HG02943 (cell line): ENCODE measurements at regions not wholly inside any gene's neighbourhood (a gene's known extent, or its start where the extent isn't known, plus 50 kb on each side); places are given as distances from the start of the nearest gene placed in this dataset.
"Not testable (repeated sequence)": the region's sequence is repeated elsewhere in the genome, so short reads cannot be mapped to it uniquely, and the experiment has no call there.

ENCODE experiments used
- ATAC-seq: cut with Tn5 transposase; IDR thresholded peaks from one replicate; pipeline ENCODE4 v1.9.1; 2021; ENCODE audit warnings: mild to moderate bottlenecking, low read depth, moderate library complexity; ENCODE audit not compliant: unreplicated experiment

DNA sequence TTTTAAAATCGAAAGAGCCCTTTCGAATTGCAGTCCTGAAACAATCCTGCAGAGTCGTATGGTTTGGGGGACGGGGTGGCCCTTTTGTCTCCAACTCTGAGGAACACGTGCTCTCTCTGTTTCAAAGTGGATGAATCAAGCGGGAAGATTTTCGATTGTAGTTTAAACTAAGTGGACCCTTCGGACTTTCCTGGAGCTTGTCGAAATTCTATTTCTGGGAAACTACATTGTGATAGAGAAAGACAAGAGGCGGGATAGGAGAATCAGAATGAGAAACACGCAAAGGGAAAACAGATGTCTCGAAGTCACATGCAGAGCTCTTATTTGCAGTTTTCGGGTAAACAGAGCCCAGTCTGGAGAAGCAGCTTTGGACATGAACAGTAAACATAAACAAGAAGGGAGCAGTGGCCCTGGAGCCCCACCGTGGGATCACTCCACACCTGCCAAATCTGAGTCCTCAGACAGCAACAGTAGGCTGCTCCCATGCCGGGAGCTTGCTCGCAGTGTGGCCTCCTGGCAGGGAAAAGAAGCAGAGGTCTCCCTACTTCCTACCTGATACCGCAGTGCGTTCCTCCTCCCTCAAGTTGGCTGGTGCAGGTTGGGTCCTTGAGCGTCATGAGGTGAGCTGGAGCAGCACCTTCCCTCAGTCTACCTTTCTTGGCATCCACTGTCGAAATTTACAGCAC, 202.4 kb downstream of the SLC4A3 start:
- ATAC-seq = no peak

DNA sequence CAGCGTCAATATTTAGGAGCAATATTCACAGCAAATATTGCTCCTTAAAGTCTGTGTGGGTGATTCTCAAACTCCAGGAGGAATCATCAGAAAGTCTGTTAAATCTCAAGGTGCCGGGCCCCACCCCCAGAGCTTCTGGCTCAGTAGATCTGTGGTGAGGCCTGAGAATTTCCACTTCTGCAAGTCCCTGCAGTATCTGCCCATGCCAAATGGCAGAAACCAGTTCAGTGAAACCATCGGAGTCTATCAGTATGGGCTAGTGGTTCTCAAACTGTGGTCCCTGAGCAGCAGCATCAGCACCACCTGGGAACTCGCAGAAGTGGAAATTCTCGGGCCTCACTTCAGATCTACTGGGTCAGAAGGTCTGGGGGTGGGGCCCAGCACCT, 202.9 kb downstream of the SLC4A3 start:
- no peak for ATAC-seq

DNA sequence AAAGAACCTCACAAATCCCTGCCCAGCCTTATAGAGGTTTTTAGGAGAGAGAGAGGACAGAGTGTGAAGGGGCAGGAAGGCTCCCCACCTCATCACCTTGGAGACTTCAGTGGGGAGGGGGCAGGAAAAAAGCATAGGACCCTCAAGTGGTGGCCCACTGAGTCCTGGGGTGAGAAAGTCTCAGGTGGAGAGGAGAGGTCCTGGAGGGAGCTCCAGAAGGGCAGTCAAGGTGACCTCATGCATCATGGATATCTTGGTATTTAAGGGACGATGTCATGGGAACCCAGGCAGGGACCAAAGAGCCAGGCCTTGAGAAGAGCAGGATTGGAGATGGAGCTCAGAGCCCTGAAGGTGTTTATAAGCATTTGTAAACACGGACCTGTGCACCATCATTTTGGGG, 204.5 kb downstream of the SLC4A3 start:
- no peak for ATAC-seq

DNA sequence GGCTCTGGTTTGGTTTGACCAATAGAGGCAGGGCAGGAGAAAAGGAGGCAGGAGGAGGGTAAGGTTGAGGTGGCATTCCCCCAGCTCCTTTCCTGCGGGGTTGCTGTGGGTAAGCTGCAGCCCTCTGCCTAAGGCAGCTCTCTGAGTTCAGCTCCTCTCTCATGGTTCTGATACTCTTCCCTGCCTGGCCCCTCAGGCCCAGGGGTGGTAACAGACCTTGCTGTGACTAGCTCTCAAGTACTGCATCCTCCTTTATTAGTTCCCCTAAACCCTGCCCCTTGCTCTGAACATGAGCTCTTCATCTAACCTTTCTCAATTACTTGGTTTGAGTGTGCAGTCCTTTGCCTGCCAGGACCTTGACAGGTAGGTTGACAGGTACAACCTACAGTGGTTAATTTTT, 205.5 kb downstream of the SLC4A3 start:
- ATAC-seq = no peak

DNA sequence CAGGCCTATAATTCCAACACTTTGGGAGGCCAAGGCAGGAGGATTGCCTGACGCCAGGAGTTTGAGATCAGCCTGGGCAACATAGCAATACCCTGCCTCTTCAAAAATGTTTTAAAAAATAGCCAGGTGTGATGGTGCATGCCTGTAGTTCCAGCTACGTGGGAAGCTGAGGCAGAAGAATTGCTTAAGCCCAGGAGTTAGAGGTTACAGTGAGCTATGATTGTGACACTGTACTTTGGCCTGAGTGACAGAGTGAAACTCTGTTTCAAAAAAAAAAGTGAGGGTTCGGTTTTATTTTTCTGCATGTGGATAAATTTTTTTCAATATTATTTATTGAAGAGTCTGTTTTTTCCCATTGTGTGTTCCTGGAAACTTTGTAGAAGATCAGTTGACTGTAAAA, 208.1 kb downstream of the SLC4A3 start:
- no peak for ATAC-seq

DNA sequence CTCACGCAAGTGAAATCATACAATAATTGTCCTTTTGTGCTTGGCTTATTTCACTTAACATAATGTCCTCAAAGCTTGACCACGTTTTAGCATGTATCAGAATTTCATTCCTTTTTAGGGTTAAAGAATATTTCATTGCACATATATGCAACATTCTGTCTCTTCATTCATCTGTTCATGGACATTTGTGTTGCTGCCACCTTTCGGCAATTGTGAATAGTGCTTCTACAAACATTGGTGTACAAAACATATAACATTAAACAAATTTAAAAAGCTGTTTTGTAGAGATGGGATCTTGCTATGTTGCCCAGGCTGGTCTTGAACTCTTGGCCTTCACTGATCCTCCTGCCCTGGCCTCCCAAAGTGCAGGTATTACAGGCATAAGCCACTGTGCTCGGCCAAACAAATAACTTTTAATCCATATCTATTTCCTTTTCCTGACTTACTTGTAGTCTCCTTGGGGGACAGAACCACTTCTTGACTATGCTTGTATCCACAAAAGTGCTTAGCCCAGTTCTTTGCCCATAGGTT, 209.3 kb downstream of the SLC4A3 start:
- ATAC-seq = no peak

DNA sequence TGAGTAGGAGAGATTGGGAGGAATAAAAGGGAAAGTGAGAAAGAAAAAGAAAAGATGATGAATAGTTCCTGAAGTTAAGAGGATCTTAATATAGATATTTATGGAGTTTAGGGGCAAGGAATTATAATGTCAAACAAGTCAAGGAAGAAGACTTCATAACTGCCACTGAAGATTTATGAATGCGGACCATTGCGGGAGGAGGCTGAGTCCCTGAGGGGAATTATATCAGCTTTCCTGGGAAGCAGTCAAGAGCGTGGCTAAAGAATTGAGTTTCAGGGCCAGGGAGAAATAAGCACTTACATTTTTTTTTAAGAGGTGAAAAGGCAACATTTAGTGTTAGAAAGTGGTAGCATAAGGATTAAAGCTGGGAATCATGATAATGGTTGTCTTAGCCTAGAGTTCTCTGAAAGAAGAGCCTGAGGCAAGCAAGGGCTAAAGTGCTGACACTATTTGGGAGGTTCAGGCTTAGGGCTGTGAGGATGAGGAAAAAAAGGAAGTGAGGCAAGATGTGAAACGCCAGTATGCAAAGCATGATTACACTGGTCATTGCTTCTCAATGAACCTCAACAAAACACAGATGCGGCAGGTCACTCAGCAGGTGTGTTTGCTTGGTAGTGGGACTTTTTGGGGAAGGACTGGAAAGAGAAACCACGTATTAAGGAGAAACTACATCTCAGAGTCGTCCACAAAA, 217.1 kb downstream of the SLC4A3 start:
- peak; percentile 90 for ATAC-seq

DNA sequence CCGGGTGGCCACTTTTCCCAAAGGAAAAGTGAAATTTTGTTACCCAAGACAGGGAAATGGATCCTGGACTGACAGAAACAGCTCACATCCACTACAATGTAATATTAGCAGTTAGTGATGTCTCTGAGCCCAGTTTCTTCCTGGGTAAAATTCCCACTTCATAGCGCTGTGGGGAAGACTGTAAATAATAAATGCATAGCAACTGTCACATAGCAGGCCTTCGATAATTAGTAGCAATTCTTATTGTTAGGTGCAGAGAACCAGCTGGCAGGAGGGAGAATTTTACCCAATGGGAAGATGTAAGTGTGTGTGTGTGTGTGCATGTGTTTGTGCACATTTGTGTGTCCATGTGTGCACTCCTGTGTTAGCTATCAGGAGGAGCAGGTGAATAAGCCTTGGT, 221.5 kb downstream of the SLC4A3 start:
- ATAC-seq = no peak

DNA sequence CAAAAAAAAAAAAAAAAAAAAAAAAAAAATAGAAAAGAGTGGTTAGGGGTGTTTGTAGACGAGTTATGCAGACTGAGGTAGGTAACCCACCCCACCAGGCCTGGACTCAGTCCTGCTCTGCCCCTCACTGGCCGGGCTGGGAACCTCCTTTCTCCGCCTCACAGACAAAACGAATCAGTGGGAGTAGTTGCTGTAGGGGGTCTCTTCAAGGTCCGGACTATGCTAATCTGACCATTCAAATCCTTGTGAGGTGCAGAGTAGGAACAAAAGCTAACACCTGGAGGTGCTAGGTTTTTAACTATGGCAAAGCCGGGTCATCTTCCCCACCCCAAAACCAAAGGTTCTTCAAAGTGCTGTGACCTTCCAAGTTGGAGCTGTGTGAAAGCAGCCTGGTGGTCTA, 223.7 kb downstream of the SLC4A3 start:
- ATAC-seq = no peak

DNA sequence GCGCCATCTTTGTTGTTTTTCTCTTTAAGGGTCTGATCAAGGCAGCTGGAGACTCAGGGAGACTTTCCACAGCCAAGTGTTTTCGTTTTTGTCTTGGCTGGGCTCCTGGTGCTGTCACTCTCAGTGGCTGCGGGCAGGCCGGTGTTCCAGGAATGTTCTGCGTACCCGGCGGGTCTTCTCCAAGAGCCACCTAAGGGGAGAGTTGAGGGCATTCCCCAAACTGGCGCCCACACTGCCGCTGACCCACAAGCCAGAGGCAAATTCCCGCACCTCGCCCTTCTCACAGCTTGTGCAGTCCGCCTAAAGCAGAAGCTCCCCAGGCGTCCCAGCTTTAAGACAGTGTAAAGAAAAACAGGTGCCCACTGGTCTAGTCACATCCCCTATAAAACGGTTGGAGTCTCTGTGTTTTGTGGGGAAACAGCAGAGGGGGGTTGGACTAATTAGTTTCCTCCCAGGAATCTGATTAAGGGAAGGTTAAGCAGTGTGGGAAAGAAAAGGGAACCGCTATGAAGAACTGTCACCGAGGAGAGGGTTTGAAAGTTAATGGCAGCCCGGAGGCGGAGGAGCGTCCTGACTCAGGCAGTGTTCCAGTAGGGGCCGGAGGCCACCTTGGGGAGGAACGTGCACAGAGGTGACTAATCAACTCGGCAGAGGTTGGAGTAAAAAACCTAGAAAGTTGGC, 224.5 kb downstream of the SLC4A3 start:
- ATAC-seq = no peak

DNA sequence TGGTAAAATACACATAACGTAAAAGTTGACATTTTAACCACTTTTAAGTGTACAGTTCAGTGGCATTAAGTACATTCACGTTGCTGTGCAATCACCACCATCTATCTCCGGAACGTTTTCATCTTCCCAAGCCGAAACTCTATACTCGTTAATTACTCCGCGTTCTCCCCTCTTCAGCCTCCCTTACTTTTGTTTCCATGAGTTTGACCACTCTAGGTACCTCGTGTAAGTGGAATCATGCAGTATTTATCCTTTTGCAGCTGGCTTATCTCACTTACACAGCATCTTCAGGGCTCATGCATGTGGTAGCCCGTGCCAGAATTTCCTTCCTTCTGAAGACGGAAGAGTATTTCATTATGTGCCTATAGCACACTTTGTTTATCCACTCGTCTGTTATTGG, 225.2 kb downstream of the SLC4A3 start:
- no peak for ATAC-seq

DNA sequence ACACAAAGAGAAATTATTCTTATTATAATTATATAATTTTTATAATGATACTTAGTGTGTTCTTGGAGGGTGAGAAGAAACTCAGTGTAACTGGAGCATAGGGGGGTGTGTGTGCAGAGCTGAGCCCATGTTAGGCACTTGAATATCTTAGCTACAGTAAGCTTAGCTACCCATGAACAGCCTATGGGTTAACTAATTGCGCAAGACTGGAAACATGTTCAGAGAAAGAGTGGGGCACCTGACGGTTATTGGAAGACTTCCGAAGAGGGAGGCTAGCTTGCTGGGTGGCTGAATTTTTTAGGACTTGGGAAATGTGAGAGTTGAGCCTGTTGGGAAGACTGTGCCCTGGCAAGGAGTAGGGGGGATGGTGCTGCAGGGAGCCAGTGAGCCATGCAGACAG, 229.2 kb downstream of the SLC4A3 start:
- ATAC-seq = no peak

DNA sequence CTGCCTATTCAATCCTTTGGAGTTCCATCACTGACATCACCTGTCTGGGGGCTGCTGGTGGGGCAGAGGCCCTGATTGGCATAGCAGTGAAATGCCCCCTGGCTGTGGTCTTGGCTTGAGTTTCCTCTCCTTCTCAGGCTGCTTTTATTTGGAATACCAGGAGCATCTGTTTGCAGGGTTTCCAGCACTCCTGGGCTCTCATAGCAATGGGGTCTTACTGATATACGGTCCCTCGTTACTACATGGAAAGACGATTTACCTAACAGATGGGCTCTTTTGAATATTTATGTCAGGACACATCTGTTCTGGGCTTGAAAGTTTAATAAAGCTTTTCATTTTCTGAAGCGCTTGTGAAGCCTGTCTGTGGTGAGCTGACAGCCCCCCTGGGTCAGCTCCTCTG, 230.3 kb downstream of the SLC4A3 start:
- ATAC-seq = no peak

DNA sequence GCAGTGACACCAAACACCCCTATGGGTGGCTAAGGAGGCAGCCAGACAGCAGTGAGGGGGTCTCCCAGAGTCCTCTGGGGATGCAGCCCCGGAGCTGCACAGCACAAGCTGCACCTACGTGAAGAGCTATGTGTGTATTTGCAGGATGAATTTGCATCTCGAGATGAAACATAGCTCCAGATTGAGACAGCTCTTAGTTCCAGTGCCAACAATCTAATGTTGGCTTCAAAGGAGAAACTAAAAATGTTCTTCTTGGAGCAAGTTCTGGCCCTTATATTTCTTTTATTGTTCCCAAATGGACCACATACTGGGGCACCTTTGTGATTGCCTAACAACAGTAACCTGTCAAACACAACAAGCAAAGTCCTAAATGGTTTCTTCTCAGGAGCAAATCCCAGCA, 233.9 kb downstream of the SLC4A3 start:
- ATAC-seq = no peak

DNA sequence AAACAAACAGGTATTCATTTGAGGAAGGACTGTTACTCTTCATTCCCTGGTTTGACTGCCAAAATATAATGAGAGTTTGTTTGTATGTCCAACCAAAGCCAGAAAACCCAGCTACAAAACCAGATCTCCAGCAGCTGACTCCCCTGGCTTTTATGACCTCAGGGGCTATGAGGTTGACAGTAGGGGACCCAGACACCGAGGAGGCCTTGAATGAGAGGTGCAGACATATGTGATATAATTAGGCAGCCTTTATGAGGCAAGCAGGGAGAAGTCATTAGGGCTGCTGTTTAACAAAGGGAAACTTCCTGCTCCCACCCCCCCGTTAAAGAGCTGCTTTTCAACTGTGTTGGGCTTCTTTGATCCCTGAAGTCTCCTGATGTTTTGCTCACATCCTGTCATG, 236.7 kb downstream of the SLC4A3 start:
- ATAC-seq = no peak

DNA sequence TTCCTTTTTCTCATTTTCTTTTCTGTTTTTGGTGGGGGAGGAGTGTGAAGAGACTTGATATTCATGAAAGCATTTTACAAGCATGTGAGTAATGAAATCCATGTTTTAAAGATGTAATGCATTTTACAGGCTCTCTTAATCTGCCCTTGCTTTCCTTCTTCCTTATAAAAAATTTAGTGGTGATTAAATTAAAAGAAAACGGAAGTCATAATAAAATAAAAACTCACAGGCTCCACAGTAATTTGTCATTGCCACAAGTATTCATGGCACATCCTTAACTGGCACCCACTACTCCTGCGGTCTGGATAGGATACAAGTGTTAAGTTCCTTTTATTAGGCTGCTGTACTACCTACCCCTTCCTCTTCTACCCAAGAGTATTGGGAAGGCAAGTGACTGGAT, 241.2 kb downstream of the SLC4A3 start:
- ATAC-seq = no peak

DNA sequence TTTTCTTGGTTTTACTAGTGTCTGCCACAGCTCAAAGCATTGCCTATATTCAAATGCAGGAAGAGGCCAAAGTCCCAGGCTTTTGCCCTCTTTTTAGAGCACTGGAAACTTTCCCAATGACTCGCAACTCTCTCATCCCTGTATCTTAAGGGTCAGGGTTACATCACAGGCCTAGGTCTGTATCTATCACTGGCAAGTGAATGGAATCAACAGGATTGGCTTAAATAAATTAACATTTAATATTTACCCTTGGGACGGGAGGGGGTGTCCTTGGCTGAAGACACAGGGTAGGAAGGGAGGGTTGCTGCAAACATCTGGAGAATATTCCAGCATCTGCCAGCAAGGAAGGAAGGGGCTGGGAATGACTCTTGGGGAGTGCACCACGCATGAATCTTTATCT, 242.6 kb downstream of the SLC4A3 start:
- ATAC-seq = no peak

DNA sequence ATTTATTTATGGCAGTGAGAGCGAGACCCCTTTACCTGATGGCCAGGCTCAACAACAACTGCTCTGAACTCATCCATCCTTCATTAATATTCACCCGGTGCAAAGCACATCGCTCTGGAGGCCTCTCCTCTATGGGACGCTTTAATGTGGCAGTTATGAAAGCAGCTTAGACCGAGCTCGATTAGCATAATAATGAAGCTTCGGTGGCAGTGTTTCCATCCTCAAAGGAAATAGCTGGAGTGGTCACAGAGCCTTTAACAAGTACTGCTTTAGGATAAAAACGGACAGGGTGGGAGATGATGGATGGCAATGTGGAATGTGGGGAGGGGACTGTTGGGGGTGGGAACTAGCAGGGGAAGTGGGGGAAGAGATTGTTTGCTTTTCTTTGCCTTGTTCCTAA, 243.9 kb downstream of the SLC4A3 start:
- ATAC-seq = no peak

DNA sequence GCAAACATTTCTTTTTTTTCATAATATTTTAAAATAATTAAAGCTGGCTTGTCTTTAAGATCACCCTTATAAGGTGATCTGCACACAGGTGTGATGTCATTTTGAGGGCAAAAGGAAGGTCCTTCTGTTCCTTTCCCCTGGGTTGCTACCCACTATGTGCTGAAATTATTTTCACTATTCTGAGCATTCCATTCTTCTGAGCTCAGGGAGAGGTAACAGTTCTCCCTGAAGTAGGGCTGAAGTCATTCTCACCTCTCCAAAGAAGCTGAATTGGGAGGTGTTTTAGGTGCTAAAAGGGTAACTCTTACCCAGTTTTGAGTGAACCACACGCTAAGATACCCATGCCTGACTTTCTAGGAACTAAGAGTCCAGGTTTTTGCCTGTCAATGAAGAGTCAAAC, 247.6 kb downstream of the SLC4A3 start:
- no peak for ATAC-seq

DNA sequence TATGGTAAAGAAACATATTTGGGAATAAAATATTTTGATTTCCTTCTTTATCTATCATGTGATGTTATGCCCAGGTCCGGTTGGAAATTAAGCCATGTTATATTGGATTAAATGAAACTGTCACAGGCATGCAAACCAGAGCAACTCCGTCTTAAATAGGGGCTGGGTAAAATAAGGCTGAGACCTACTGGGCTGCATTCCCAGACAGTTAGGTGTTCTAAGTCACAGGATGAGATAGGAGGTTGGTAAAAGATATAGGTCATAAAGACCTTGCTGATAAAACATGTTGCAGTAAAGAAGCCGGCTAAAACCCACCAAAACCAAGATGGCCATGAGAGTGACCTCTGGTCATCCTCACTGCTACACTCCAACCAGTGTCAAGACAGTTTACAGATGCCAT, 248.6 kb downstream of the SLC4A3 start:
- not testable (repeated sequence) for ATAC-seq

DNA sequence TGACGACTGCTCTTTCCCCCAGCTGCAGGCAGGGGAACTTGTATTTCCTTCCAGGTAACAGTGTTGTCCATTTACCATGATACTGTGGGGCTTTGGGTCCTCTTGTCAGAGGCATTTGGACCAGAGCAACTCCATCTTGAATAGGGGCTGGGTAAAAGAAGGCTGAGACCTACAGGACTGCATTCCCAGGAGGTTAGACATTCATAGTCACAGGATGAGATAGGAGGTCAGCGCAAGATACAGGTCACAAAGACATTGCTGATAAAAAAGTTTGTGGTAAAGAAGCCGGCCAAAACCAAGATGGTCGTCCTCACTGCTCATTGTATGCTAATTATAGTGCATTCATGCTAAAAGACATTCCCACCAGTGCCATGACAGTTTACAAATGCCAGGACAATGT, 249.5 kb downstream of the SLC4A3 start:
- ATAC-seq = no peak

DNA sequence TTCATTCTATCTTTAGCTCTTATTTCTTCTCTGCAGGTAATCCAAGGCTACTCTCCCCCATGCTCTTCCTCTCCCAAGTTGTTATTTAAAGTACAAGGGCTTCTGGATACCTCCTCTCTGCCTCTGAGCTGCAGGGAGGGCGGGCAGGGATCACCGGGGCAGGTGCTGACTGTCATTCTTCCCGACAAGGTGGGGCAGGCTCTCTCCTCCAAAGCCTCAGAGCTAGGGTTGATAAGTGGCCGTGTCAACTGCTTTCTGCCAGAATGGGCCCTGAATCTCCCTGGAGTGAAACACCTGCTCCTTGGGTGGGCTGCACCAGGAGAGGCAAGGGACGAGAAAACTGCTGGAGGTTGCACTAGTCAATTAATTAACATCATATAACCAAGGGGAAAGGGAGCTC, 250.3 kb downstream of the SLC4A3 start:
- ATAC-seq = no peak
